ENCODE measurements at regions not wholly inside any gene's neighbourhood (a gene's known extent, or its start where the extent isn't known, plus 50 kb on each side); places are given as distances from the start of the nearest gene placed in this dataset.

DNA sequence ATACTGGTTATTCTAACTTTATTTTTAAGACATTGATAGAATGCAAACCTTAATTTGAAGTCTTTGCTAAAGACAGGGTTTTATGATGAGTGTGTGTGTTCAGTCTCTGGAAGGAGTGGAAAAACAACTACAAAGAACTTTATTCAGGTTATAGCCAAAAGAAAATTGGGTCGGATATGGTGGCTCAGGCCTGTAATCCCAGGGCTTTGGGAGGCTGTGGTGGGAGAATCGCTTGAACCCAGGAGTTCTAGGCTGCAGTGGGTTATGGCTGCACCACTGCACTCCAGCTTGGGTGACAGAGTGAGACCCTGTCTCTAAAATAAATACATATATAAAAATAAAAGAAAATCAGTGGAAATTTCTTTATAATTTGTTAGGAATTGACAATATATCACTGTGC is 581.5 kb upstream of the CA10 start:
- no peak for DNase-seq
- Mint-ChIP-seq H3K4me1 (ENCODE audit: low read depth, unreplicated experiment) (no peaks in the 10 kb centered on the region), H3K4me3 (ENCODE audit: unreplicated experiment) (no peak overlapping the region), H3K27ac (ENCODE audit: unreplicated experiment) (no peak overlapping the region), H3K36me3 (ENCODE audit: insufficient read depth, unreplicated experiment) (no peaks in the 10 kb centered on the region), H3K27me3 (ENCODE audit: insufficient read depth, unreplicated experiment) (peaks cover 2% of the 10 kb centered on the region), H3K9me3 (ENCODE audit: unreplicated experiment) (no peaks in the 10 kb centered on the region)
- CTCF ChIA-PET = no interaction called here
- Histone ChIP-seq H3K4me1 (no peaks in the 10 kb centered on the region), H3K27me3 (replicated peaks; ENCODE audit: control insufficient read depth, insufficient read depth, low read length) (no peaks in the 10 kb centered on the region), H3K36me3 (ENCODE audit: control insufficient read depth, insufficient read depth, low read length) (no peaks in the 10 kb centered on the region), H3K4me3 (ENCODE audit: low read depth, low read length) (no peak overlapping the region), H3K9me3 (no peaks in the 10 kb centered on the region)
- POLR2A ChIA-PET = no interaction called here
- TF ChIP-seq, protein P1, sequence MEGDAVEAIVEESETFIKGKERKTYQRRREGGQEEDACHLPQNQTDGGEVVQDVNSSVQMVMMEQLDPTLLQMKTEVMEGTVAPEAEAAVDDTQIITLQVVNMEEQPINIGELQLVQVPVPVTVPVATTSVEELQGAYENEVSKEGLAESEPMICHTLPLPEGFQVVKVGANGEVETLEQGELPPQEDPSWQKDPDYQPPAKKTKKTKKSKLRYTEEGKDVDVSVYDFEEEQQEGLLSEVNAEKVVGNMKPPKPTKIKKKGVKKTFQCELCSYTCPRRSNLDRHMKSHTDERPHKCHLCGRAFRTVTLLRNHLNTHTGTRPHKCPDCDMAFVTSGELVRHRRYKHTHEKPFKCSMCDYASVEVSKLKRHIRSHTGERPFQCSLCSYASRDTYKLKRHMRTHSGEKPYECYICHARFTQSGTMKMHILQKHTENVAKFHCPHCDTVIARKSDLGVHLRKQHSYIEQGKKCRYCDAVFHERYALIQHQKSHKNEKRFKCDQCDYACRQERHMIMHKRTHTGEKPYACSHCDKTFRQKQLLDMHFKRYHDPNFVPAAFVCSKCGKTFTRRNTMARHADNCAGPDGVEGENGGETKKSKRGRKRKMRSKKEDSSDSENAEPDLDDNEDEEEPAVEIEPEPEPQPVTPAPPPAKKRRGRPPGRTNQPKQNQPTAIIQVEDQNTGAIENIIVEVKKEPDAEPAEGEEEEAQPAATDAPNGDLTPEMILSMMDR (IDR thresholded peaks at IDR 0.05; ENCODE audit: insufficient read depth in 1 of 2, low read depth in 1 of 2, low read length in 1 of 2, severe bottlenecking in 1 of 2, unreplicated experiment in 1 of 2) = no peak
- no TSS peak for BruUV-seq (replicated peaks)
- intact Hi-C loops (cut with micrococcal nuclease; ENCODE audit: unreplicated experiment) = no loop called here

GRCh38 chr17:52738791-52739190 is 580.3 kb upstream of the CA10 start:
- TF ChIP-seq, protein P1 (IDR thresholded peaks at IDR 0.05; ENCODE audit: insufficient read depth in 1 of 2, low read depth in 1 of 2, low read length in 1 of 2, severe bottlenecking in 1 of 2, unreplicated experiment in 1 of 2) = no peak
- ChIA-PET POLR2A (no interaction called here), CTCF (no interaction called here)
- H3K36me3 Mint-ChIP-seq (ENCODE audit: insufficient read depth, unreplicated experiment) = no peaks in the 10 kb centered on the region
- H3K4me3 Mint-ChIP-seq (ENCODE audit: unreplicated experiment) = no peak overlapping the region
- H3K9me3 ChIP-seq = no peaks in the 10 kb centered on the region
- DNase-seq = no peak
- H3K4me1 ChIP-seq = no peaks in the 10 kb centered on the region
- no peaks in the 10 kb centered on the region for H3K27me3 ChIP-seq (replicated peaks; ENCODE audit: control insufficient read depth, insufficient read depth, low read length)
- intact Hi-C loops (cut with micrococcal nuclease; ENCODE audit: unreplicated experiment) = no loop called here
- H3K27ac Mint-ChIP-seq (ENCODE audit: unreplicated experiment) = no peak overlapping the region
- peaks cover under 1% of the 10 kb centered on the region for H3K9me3 Mint-ChIP-seq (ENCODE audit: unreplicated experiment)
- H3K4me1 Mint-ChIP-seq (ENCODE audit: low read depth, unreplicated experiment) = no peaks in the 10 kb centered on the region
- no TSS peak for BruUV-seq (replicated peaks)
- H3K27me3 Mint-ChIP-seq (ENCODE audit: insufficient read depth, unreplicated experiment) = peaks cover 2% of the 10 kb centered on the region
- H3K4me3 ChIP-seq (ENCODE audit: low read depth, low read length) = no peak overlapping the region
- no peaks in the 10 kb centered on the region for H3K36me3 ChIP-seq (ENCODE audit: control insufficient read depth, insufficient read depth, low read length)

- no peak overlapping the region for H3K4me3 ChIP-seq (ENCODE audit: low read depth, low read length)
- CTCF ChIA-PET = no interaction called here
- no peaks in the 10 kb centered on the region for H3K27me3 ChIP-seq (replicated peaks; ENCODE audit: control insufficient read depth, insufficient read depth, low read length)
- H3K4me1 ChIP-seq = no peaks in the 10 kb centered on the region
- Mint-ChIP-seq H3K4me3 (ENCODE audit: unreplicated experiment) (no peak overlapping the region), H3K4me1 (ENCODE audit: low read depth, unreplicated experiment) (no peaks in the 10 kb centered on the region), H3K27ac (ENCODE audit: unreplicated experiment) (no peak overlapping the region), H3K9me3 (ENCODE audit: unreplicated experiment) (peaks cover 9% of the 10 kb centered on the region), H3K36me3 (ENCODE audit: insufficient read depth, unreplicated experiment) (no peaks in the 10 kb centered on the region), H3K27me3 (ENCODE audit: insufficient read depth, unreplicated experiment) (peaks cover 6% of the 10 kb centered on the region)
- TF ChIP-seq, protein P1 (IDR thresholded peaks at IDR 0.05; ENCODE audit: insufficient read depth in 1 of 2, low read depth in 1 of 2, low read length in 1 of 2, severe bottlenecking in 1 of 2, unreplicated experiment in 1 of 2) = no peak
- intact Hi-C loops (cut with micrococcal nuclease; ENCODE audit: unreplicated experiment) = no loop called here
- no peaks in the 10 kb centered on the region for H3K9me3 ChIP-seq
- no TSS peak for BruUV-seq (replicated peaks)
- POLR2A ChIA-PET = no interaction called here
- no peak for DNase-seq
- no peaks in the 10 kb centered on the region for H3K36me3 ChIP-seq (ENCODE audit: control insufficient read depth, insufficient read depth, low read length)
Measured at GRCh38 chr17:52737071-52737470, 578.6 kb upstream of the CA10 start.

Measured in Caco-2 (cell line).